Epithelial cell of esophagus (primary cell): ENCODE measurements at regions not wholly inside any gene's neighbourhood (a gene's known extent, or its start where the extent isn't known, plus 50 kb on each side); places are given as distances from the start of the nearest gene placed in this dataset.

Source experiments
- DNase-seq: peaks from one replicate; pipeline ENCODE4 v3.0.0; 2010; ENCODE audit warnings: low read depth
- H3K4me3 ChIP-seq: 2 replicates; pipeline ENCODE4 v1.5.1; 2011; ENCODE audit warnings: mild to moderate bottlenecking, low read length, control low read depth
- CTCF ChIP-seq: IDR thresholded peaks from 2 replicates; pipeline ENCODE4 v1.5.1; 2011; ENCODE audit warnings: low read depth, mild to moderate bottlenecking, low read length, control low read depth, inconsistent platforms; ENCODE audit not compliant: insufficient read depth; ENCODE audit errors: missing control alignments

DNA sequence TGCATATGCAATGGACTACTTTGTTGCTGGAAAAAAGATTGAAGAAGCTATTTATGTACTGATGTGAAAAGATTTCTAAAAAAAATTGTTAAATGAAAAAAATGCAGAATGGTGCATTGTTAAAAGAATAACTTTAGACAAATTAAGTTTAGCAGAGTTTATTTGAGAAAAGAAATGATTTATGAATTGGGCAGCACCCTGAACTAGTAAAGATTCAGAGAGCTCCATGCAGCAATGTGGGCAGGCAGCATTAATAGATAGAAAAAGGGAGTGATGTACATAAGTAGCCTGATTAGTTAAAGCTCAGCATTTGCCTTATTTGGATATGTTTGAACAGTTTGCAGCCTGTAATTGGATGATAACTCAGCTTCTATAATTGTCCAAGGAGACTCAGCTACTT is 677.9 kb upstream of the SEMA6A start:
- DNase-seq, result no peak
- no peak for TF ChIP-seq CTCF
- no peak overlapping the region for H3K4me3 ChIP-seq

DNA sequence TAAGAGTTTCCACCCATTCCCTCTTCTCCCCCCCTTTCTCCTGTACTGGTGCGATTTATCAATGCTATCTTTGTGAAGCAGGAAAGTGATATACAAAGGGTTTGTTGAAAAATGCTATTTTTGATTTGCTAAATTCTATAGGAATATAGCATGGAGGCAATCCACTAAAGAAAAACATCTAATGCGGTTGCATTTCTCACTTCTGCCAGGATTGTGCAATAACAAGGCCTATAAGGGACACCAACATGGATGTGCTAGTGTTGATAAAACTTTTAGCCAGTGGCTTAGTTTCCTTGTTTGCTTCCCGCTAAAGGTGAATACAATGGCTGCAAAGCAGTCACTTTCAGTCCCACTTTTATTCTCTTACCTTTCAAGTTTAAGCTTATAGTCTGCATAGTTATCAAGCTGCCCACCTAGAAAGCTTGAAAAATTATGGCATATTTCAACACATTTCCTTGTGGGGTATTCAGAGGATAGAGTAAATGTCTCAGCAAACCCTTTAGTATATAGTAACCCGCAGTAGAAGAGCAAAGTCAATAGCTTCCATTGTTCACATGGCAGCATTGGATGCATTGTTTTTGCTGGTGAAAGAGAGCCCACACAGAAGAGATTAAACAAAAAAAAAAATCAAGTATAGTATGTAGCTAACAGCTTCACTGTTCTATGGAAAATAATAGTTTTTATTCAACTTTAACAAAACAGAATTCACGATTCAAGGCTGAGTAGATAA is 674.6 kb upstream of the SEMA6A start:
- no peak for TF ChIP-seq CTCF
- DNase-seq, result no peak

DNA sequence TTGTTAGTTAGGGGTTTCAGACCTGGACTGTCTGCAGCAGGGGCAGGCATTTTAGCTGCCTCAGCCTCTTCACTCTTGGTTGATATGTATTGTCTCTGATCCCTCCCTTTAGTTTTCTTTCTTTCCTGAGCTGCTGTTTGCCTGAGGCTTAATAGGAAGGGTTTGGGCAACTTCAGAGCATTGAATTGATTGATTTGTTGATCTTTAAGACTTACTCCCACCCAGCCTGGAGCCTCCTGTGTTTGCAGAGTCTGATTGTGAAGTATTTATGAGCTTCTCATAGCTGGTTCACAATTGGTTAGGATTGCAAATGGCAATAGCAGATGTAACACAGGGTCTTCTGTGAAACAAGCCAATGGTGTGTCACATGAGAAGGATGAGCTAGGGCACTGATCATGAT is 671.8 kb upstream of the SEMA6A start:
- no peak for TF ChIP-seq CTCF
- no peak overlapping the region for H3K4me3 ChIP-seq
- no peak for DNase-seq

More for the DNA sequence above, 674.6 kb upstream of the SEMA6A start:
- H3K4me3 ChIP-seq, result no peak overlapping the region

GRCh38 chr5:117245130-117245529 is 670.5 kb upstream of the SEMA6A start:
- TF ChIP-seq CTCF, result no peak
- no peak overlapping the region for H3K4me3 ChIP-seq
- no peak for DNase-seq

GRCh38 chr5:117242028-117242427 is 667.4 kb upstream of the SEMA6A start:
- DNase-seq, result no peak
- no peak overlapping the region for H3K4me3 ChIP-seq
- TF ChIP-seq CTCF, result no peak

GRCh38 chr5:117236941-117237340 is 662.3 kb upstream of the SEMA6A start:
- no peak overlapping the region for H3K4me3 ChIP-seq
- TF ChIP-seq CTCF, result no peak
- no peak for DNase-seq

- no peak overlapping the region for H3K4me3 ChIP-seq
- DNase-seq, result no peak
- TF ChIP-seq CTCF, result no peak
These were observed 661.2 kb upstream of the SEMA6A start for GRCh38 chr5:117235786-117236185.
